ENCODE measurements at regions not wholly inside any gene's neighbourhood (a gene's known extent, or its start where the extent isn't known, plus 50 kb on each side); places are given as distances from the start of the nearest gene placed in this dataset.
"Not testable (repeated sequence)": the region's sequence is repeated elsewhere in the genome, so short reads cannot be mapped to it uniquely, and the experiment has no call there.

- Mint-ChIP-seq H3K9me3 (peaks cover 0 to 5% (median 0%) of the 10 kb centered on the region in 7 donors), H3K36me3 (no peaks in the 10 kb centered on the region), H3K4me1 (no peaks in the 10 kb centered on the region), H3K4me3 (no peak overlapping the region), H3K27me3 (no peaks in the 10 kb centered on the region), H3K27ac (no peak overlapping the region)
- DNase-seq (no peak), ATAC-seq (ENCODE audit: low read depth in 2 of 2) (no peak)
- Histone ChIP-seq H3K4me1 (ENCODE audit: control insufficient read depth, insufficient read depth, low read length, poor library complexity, severe bottlenecking) (no peaks in the 10 kb centered on the region), H3K9me3 (ENCODE audit: control insufficient read depth in 2 of 2, low read length in 2 of 2) (no peaks in the 10 kb centered on the region), H3K27me3 (ENCODE audit: control insufficient read depth, insufficient read depth, low read length) (no peaks in the 10 kb centered on the region), H3K4me3 (ENCODE audit: low read depth, low read length) (no peak overlapping the region), H3K27ac (ENCODE audit: insufficient read depth, low read length, poor library complexity, severe bottlenecking) (no peak overlapping the region), H3K36me3 (ENCODE audit: control insufficient read depth, insufficient read depth, low read length) (no peaks in the 10 kb centered on the region)
Observed at GRCh38 chr5:57983426-57983825, 476.5 kb downstream of the PLK2 start.

- Mint-ChIP-seq H3K36me3 (no peaks in the 10 kb centered on the region), H3K4me3 (no peak overlapping the region), H3K27me3 (no peaks in the 10 kb centered on the region), H3K4me1 (no peaks in the 10 kb centered on the region), H3K27ac (no peak overlapping the region), H3K9me3 (peaks cover 0 to 5% (median 3%) of the 10 kb centered on the region in 7 donors)
- DNase-seq (no peak), ATAC-seq (ENCODE audit: low read depth in 2 of 2) (no peak)
- Histone ChIP-seq H3K36me3 (ENCODE audit: control insufficient read depth, insufficient read depth, low read length) (no peaks in the 10 kb centered on the region), H3K27ac (ENCODE audit: insufficient read depth, low read length, poor library complexity, severe bottlenecking) (no peak overlapping the region), H3K27me3 (ENCODE audit: control insufficient read depth, insufficient read depth, low read length) (no peaks in the 10 kb centered on the region), H3K4me1 (ENCODE audit: control insufficient read depth, insufficient read depth, low read length, poor library complexity, severe bottlenecking) (no peaks in the 10 kb centered on the region), H3K9me3 (ENCODE audit: control insufficient read depth in 2 of 2, low read length in 2 of 2) (no peaks in the 10 kb centered on the region), H3K4me3 (ENCODE audit: low read depth, low read length) (no peak overlapping the region)
Observed at GRCh38 chr5:57979671-57980070, 480.2 kb downstream of the PLK2 start.

- DNase-seq (no peak), ATAC-seq (ENCODE audit: low read depth in 2 of 2) (no peak)
- Mint-ChIP-seq H3K9me3 (peaks cover 0 to 3% (median under 1%) of the 10 kb centered on the region in 7 donors), H3K27ac (no peak overlapping the region), H3K4me1 (no peaks in the 10 kb centered on the region), H3K4me3 (no peak overlapping the region), H3K27me3 (no peaks in the 10 kb centered on the region), H3K36me3 (no peaks in the 10 kb centered on the region)
- Histone ChIP-seq H3K9me3 (ENCODE audit: control insufficient read depth in 2 of 2, low read length in 2 of 2) (no peaks in the 10 kb centered on the region), H3K27ac (ENCODE audit: insufficient read depth, low read length, poor library complexity, severe bottlenecking) (no peak overlapping the region), H3K4me3 (ENCODE audit: low read depth, low read length) (no peak overlapping the region), H3K4me1 (ENCODE audit: control insufficient read depth, insufficient read depth, low read length, poor library complexity, severe bottlenecking) (no peaks in the 10 kb centered on the region), H3K27me3 (ENCODE audit: control insufficient read depth, insufficient read depth, low read length) (no peaks in the 10 kb centered on the region), H3K36me3 (ENCODE audit: control insufficient read depth, insufficient read depth, low read length) (no peaks in the 10 kb centered on the region)
Observed at GRCh38 chr5:57976506-57976905, 483.4 kb downstream of the PLK2 start.

GRCh38 chr5:57972099-57972498 is 487.8 kb downstream of the PLK2 start:
- H3K27ac Mint-ChIP-seq; H3K4me3 ChIP-seq (ENCODE audit: low read depth, low read length); H3K4me1 Mint-ChIP-seq; H3K4me3 Mint-ChIP-seq; H3K27me3 ChIP-seq (ENCODE audit: control insufficient read depth, insufficient read depth, low read length); H3K4me1 ChIP-seq (ENCODE audit: control insufficient read depth, insufficient read depth, low read length, poor library complexity, severe bottlenecking); H3K27me3 Mint-ChIP-seq; H3K36me3 ChIP-seq (ENCODE audit: control insufficient read depth, insufficient read depth, low read length); DNase-seq; H3K9me3 ChIP-seq (ENCODE audit: control insufficient read depth in 2 of 2, low read length in 2 of 2); ATAC-seq (ENCODE audit: low read depth in 2 of 2); H3K27ac ChIP-seq (ENCODE audit: insufficient read depth, low read length, poor library complexity, severe bottlenecking); H3K36me3 Mint-ChIP-seq: not testable (repeated sequence)
- peaks cover 0 to 12% (median 8%) of the 10 kb centered on the region in 7 donors for H3K9me3 Mint-ChIP-seq

- Histone ChIP-seq H3K4me1 (ENCODE audit: control insufficient read depth, insufficient read depth, low read length, poor library complexity, severe bottlenecking) (no peaks in the 10 kb centered on the region), H3K27me3 (ENCODE audit: control insufficient read depth, insufficient read depth, low read length) (no peaks in the 10 kb centered on the region), H3K4me3 (ENCODE audit: low read depth, low read length) (no peak overlapping the region), H3K27ac (ENCODE audit: insufficient read depth, low read length, poor library complexity, severe bottlenecking) (no peak overlapping the region), H3K36me3 (ENCODE audit: control insufficient read depth, insufficient read depth, low read length) (no peaks in the 10 kb centered on the region), H3K9me3 (ENCODE audit: control insufficient read depth in 2 of 2, low read length in 2 of 2) (peaks cover 0 to 5% of the 10 kb centered on the region in 2 experiments)
- no peak for DNase-seq
- no peaks in the 10 kb centered on the region for H3K27me3 Mint-ChIP-seq
- H3K36me3 Mint-ChIP-seq, result no peaks in the 10 kb centered on the region
- ATAC-seq (ENCODE audit: low read depth in 2 of 2), result no peak
- H3K9me3 Mint-ChIP-seq, result peaks cover 0 to 14% (median 2%) of the 10 kb centered on the region in 7 donors
- H3K27ac Mint-ChIP-seq, result no peak overlapping the region
- no peaks in the 10 kb centered on the region for H3K4me1 Mint-ChIP-seq
- no peak overlapping the region for H3K4me3 Mint-ChIP-seq
Observed at GRCh38 chr5:57960569-57960968, 478.0 kb upstream of the ACTBL2 start.

- no peak for ATAC-seq (ENCODE audit: low read depth in 2 of 2)
- no peaks in the 10 kb centered on the region for H3K4me1 ChIP-seq (ENCODE audit: control insufficient read depth, insufficient read depth, low read length, poor library complexity, severe bottlenecking)
- H3K4me1 Mint-ChIP-seq, result no peaks in the 10 kb centered on the region
- H3K36me3 Mint-ChIP-seq, result no peaks in the 10 kb centered on the region
- H3K9me3 Mint-ChIP-seq, result peaks cover 0 to 2% (median 0%) of the 10 kb centered on the region in 7 donors
- H3K27me3 Mint-ChIP-seq, result no peaks in the 10 kb centered on the region
- no peak overlapping the region for H3K27ac ChIP-seq (ENCODE audit: insufficient read depth, low read length, poor library complexity, severe bottlenecking)
- H3K27ac Mint-ChIP-seq, result no peak overlapping the region
- H3K9me3 ChIP-seq (ENCODE audit: control insufficient read depth in 2 of 2, low read length in 2 of 2), result no peaks in the 10 kb centered on the region
- DNase-seq, result no peak
- no peak overlapping the region for H3K4me3 Mint-ChIP-seq
- H3K36me3 ChIP-seq (ENCODE audit: control insufficient read depth, insufficient read depth, low read length), result no peaks in the 10 kb centered on the region
- no peak overlapping the region for H3K4me3 ChIP-seq (ENCODE audit: low read depth, low read length)
- no peaks in the 10 kb centered on the region for H3K27me3 ChIP-seq (ENCODE audit: control insufficient read depth, insufficient read depth, low read length)
Observed at GRCh38 chr5:57956636-57957035, 474.0 kb upstream of the ACTBL2 start.

GRCh38 chr5:57955511-57955910 is 472.9 kb upstream of the ACTBL2 start:
- no peaks in the 10 kb centered on the region for H3K27me3 Mint-ChIP-seq
- no peaks in the 10 kb centered on the region for H3K4me1 Mint-ChIP-seq
- H3K27ac Mint-ChIP-seq, result no peak overlapping the region
- no peak overlapping the region for H3K4me3 ChIP-seq (ENCODE audit: low read depth, low read length)
- no peak overlapping the region for H3K4me3 Mint-ChIP-seq
- no peaks in the 10 kb centered on the region for H3K27me3 ChIP-seq (ENCODE audit: control insufficient read depth, insufficient read depth, low read length)
- ATAC-seq (ENCODE audit: low read depth in 2 of 2) (no peak), DNase-seq (no peak)
- peaks cover 0 to 1% (median 0%) of the 10 kb centered on the region in 7 donors for H3K9me3 Mint-ChIP-seq
- H3K27ac ChIP-seq (ENCODE audit: insufficient read depth, low read length, poor library complexity, severe bottlenecking), result no peak overlapping the region
- no peaks in the 10 kb centered on the region for H3K36me3 Mint-ChIP-seq
- no peaks in the 10 kb centered on the region for H3K9me3 ChIP-seq (ENCODE audit: control insufficient read depth in 2 of 2, low read length in 2 of 2)
- H3K4me1 ChIP-seq (ENCODE audit: control insufficient read depth, insufficient read depth, low read length, poor library complexity, severe bottlenecking), result no peaks in the 10 kb centered on the region
- H3K36me3 ChIP-seq (ENCODE audit: control insufficient read depth, insufficient read depth, low read length), result no peaks in the 10 kb centered on the region

GRCh38 chr5:57953792-57954191 is 471.2 kb upstream of the ACTBL2 start:
- no peak overlapping the region for H3K27ac Mint-ChIP-seq
- ATAC-seq (ENCODE audit: low read depth in 2 of 2), result no peak
- no peaks in the 10 kb centered on the region for H3K27me3 ChIP-seq (ENCODE audit: control insufficient read depth, insufficient read depth, low read length)
- H3K36me3 Mint-ChIP-seq, result no peaks in the 10 kb centered on the region
- no peaks in the 10 kb centered on the region for H3K4me1 Mint-ChIP-seq
- no peaks in the 10 kb centered on the region for H3K36me3 ChIP-seq (ENCODE audit: control insufficient read depth, insufficient read depth, low read length)
- H3K4me3 ChIP-seq (ENCODE audit: low read depth, low read length), result no peak overlapping the region
- no peaks in the 10 kb centered on the region for H3K9me3 ChIP-seq (ENCODE audit: control insufficient read depth in 2 of 2, low read length in 2 of 2)
- no peak for DNase-seq
- H3K9me3 Mint-ChIP-seq, result peaks cover 0 to 4% (median 0%) of the 10 kb centered on the region in 7 donors
- no peaks in the 10 kb centered on the region for H3K4me1 ChIP-seq (ENCODE audit: control insufficient read depth, insufficient read depth, low read length, poor library complexity, severe bottlenecking)
- H3K4me3 Mint-ChIP-seq, result no peak overlapping the region
- H3K27ac ChIP-seq (ENCODE audit: insufficient read depth, low read length, poor library complexity, severe bottlenecking), result no peak overlapping the region
- no peaks in the 10 kb centered on the region for H3K27me3 Mint-ChIP-seq

Measured in CD4-positive, CD25-positive, alpha-beta regulatory T cell (primary cell).